GM06990 (cell line): ENCODE measurements at regions not wholly inside any gene's neighbourhood (a gene's known extent, or its start where the extent isn't known, plus 50 kb on each side); places are given as distances from the start of the nearest gene placed in this dataset.

Experiments
- DNase-seq: peaks from one replicate; pipeline ENCODE4 v3.0.0-alpha.2; 2011; ENCODE audit not compliant: insufficient read length; ENCODE audit errors: extremely low read depth
- H3K27me3 ChIP-seq: replicated peaks from 2 replicates; pipeline ENCODE4 v1.6.0; 2011; ENCODE audit warnings: low read length; ENCODE audit not compliant: control insufficient read depth, insufficient read depth
- H3K36me3 ChIP-seq: 2 replicates; pipeline ENCODE4 v1.5.1; 2011; ENCODE audit warnings: low read length; ENCODE audit not compliant: control insufficient read depth, insufficient read depth
- H3K4me3 ChIP-seq: replicated peaks from 2 replicates; pipeline ENCODE4 v1.5.1; 2011; ENCODE audit warnings: low read depth, mild to moderate bottlenecking, control low read depth, low read length
- TF ChIP-seq, protein P1 (sequence below): IDR thresholded peaks from 2 replicates; pipeline ENCODE4 v1.5.1; 2011; ENCODE audit warnings: low read length, control low read depth, mild to moderate bottlenecking, inconsistent platforms; ENCODE audit not compliant: insufficient read depth, poor library complexity, severe bottlenecking

- TF ChIP-seq, protein P1, sequence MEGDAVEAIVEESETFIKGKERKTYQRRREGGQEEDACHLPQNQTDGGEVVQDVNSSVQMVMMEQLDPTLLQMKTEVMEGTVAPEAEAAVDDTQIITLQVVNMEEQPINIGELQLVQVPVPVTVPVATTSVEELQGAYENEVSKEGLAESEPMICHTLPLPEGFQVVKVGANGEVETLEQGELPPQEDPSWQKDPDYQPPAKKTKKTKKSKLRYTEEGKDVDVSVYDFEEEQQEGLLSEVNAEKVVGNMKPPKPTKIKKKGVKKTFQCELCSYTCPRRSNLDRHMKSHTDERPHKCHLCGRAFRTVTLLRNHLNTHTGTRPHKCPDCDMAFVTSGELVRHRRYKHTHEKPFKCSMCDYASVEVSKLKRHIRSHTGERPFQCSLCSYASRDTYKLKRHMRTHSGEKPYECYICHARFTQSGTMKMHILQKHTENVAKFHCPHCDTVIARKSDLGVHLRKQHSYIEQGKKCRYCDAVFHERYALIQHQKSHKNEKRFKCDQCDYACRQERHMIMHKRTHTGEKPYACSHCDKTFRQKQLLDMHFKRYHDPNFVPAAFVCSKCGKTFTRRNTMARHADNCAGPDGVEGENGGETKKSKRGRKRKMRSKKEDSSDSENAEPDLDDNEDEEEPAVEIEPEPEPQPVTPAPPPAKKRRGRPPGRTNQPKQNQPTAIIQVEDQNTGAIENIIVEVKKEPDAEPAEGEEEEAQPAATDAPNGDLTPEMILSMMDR, result no peak
- H3K36me3 ChIP-seq, result no peaks in the 10 kb centered on the region
- DNase-seq, result no peak
- H3K4me3 ChIP-seq, result no peak overlapping the region
- H3K27me3 ChIP-seq, result no peaks in the 10 kb centered on the region
Measured at GRCh38 chr5:4575608-4576007, 564.5 kb upstream of the ADAMTS16 start.

DNA sequence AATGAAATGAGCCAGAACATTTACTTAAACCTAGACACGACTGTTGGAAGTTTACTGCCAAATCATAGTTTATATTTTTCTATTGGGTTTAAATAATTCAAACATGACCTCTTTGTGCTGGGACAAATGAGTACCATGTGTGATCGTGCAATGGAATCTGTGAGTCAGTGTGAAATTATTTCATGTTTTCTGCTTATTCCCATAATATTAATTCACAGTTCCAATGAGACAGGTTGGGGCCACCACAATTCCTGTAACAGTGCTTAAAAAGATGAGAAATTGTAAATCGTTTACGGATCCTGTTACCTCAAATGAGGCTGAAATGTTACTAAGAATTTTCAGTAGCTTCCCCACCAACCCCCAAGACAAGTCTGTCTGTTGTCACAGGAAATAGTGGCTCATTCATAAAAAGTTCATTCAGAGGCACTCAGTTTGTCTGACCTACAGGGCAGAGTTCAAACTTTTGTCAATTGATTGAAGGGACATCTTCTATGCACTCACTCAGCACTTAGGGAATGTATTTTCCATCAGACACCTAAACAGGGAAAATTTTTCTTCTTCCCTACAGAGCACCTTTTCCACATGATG lies 563.9 kb upstream of the ADAMTS16 start:
- no peaks in the 10 kb centered on the region for H3K27me3 ChIP-seq
- no peak overlapping the region for H3K4me3 ChIP-seq
- DNase-seq, result no peak
- TF ChIP-seq, protein P1, result no peak
- no peaks in the 10 kb centered on the region for H3K36me3 ChIP-seq

DNA sequence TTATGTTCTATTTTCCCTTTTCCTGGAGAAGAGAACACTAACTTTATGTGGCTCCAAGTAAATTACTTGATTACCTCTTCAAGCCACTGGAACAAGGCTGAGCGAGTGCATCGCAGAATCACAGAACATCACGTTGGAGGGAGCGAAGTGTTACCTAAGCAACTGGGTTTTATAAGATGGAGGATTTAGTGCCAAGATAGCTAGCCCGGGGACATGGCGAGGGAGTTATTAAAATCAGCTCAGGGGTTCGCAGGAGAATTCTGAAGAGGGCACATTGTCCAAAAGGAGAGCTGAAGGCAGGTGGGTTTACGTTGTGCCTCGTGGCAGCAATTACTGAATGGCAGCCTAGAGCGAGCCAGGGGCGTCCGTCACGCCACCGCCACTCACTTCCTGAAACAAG lies 563.2 kb upstream of the ADAMTS16 start:
- Histone ChIP-seq H3K4me3 (no peak overlapping the region), H3K27me3 (no peaks in the 10 kb centered on the region), H3K36me3 (no peaks in the 10 kb centered on the region)
- no peak for DNase-seq
- TF ChIP-seq, protein P1, result no peak

DNA sequence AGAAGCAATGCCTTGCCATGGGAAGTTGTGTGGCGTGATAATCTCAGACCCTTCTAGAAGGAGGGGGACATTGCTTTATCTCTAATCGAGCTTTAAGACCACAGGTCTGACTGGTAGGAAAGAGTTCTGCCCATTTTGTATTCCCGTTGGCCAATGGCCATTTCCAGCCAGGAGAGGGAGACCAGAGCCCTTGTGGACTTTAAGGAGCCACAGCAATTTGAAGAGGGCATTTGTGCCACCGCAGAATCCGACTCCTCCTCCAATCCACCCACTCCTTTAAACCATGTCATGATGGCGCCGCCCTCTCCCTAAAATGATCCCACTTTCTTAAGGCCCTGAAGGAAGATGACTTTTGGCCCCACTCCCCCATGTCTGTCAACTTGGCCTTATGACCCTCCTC lies 560.5 kb upstream of the ADAMTS16 start:
- DNase-seq, result no peak
- Histone ChIP-seq H3K4me3 (no peak overlapping the region), H3K27me3 (no peaks in the 10 kb centered on the region), H3K36me3 (no peaks in the 10 kb centered on the region)
- TF ChIP-seq, protein P1, result no peak

GRCh38 chr5:4580772-4581171 lies 559.4 kb upstream of the ADAMTS16 start:
- H3K27me3 ChIP-seq, result no peaks in the 10 kb centered on the region
- no peak for DNase-seq
- no peaks in the 10 kb centered on the region for H3K36me3 ChIP-seq
- no peak overlapping the region for H3K4me3 ChIP-seq
- TF ChIP-seq, protein P1, result no peak

DNA sequence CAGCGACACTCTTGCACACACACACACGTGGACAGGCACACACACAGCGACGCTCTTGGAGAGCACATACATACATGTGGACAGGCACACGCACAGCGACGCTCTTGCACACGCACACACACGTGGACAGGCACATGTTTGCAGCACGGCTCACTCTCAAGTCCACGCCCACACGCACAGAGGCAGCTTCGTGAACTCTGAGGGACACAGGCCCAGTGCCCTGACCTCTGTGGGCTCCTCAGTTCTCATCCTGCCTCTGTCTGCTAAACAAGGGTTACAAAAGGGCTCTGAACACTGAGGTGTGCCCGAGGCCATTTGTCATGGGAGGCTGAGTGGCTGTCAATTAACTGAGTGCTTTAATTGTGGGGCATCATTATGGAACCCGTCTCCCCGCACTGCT lies 558.8 kb upstream of the ADAMTS16 start:
- Histone ChIP-seq H3K36me3 (no peaks in the 10 kb centered on the region), H3K4me3 (no peak overlapping the region), H3K27me3 (no peaks in the 10 kb centered on the region)
- DNase-seq, result no peak
- TF ChIP-seq, protein P1, result no peak
